Upper lobe of left lung (tissue), 4 donors: ENCODE measurements at regions not wholly inside any gene's neighbourhood (a gene's known extent, or its start where the extent isn't known, plus 50 kb on each side); places are given as distances from the start of the nearest gene placed in this dataset.

Source experiments
- CTCF ChIP-seq, 6 experiments: fragments of 450-650 bp in 4 of 6; fragments of 200-600 bp in 2 of 6; sonication (generic) in 2 of 6; IDR thresholded peaks; one replicate each; pipeline ENCODE4 v1.5.1; 2016 to 2019; ENCODE audit warnings: antibody characterized with exemption in 6 of 6
- EP300 ChIP-seq, 4 donors: sonication (generic); formaldehyde crosslinking; IDR thresholded peaks; one replicate each; pipeline ENCODE4 v1.5.1; 2017; ENCODE audit warnings: antibody characterized with exemption in 4 of 4, control low read depth in 2 of 4

- TF ChIP-seq CTCF (IDR thresholded peaks at IDR 0.05) (no peak), EP300 (IDR thresholded peaks at IDR 0.05) (no peak)
Measured at GRCh38 chr2:221309892-221310583, 262.1 kb downstream of the EPHA4 start.
